RKO (cell line): ENCODE measurements at regions not wholly inside any gene's neighbourhood (a gene's known extent, or its start where the extent isn't known, plus 50 kb on each side); places are given as distances from the start of the nearest gene placed in this dataset.
A peak's percentile ranks its signal among the peaks of the same experiment; 100 is the strongest.

Experiments used
- DNase-seq: peaks from one replicate; pipeline ENCODE4 v3.0.0-alpha.2; 2016; ENCODE audit warnings: low spot score

DNA sequence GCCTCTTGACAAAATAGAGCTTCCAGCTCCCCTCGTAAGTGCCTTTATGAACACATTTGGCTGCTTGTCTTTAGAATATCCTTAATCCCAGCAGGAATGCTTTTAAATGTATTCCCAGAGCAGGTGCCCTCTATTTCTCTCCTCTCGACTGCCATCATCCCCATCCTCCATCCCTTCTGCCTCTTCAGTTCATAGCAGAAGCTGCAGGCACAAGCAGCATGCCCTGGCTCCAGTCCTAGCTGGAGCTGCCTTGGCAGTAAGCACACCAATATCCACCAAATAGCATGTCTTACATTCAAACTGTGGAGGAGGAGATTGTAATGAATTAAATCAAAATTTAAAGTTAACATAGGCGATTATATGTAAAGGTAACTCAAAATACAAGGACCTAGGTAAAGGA lies 891.3 kb upstream of the SLC39A10 start:
- DNase-seq, result no peak

DNA sequence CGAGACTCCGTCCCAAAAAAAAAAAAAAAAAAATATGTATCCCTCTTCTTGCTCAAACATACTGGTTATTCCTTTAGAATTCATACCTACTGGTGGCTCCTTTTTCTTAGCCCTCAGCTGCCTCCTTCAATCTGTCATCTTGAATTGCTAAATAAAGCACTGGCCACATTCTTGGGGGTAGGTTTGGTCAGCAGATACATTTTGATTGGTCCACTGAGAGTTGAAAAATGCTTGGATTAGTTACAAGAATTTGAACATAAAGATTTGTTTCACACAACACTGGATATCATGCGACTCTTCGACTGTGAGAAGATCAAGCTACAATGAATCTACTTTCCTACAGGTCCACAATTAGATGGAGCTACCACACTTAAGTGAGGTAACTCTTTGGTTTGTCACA lies 906.1 kb upstream of the SLC39A10 start:
- DNase-seq, result no peak

DNA sequence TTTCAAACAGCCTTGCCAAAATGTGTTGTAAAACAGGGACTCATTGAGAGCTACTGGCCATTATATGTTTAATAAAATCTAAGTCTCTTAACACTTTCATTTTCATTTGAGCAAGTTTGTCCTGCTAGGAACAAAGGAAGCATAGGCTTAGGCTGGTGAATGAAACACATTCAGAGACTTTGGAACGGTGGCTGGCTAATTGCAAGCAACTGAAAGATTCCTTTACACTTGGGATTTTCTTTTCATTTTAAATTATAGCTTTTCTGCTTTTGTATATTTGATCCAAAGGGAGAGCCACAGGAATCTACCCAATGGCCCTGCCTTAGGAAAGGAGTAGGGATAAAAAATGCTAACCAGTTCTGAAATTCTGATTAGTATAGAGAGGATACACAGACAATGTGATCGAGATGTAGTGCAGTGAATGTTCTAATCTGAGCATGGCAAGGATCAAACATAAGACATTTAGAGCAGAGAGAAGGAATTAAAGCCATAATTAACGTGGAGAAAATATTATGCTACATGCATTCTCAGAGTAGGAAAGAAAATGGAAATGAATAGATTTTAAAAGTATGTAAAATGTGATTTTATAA lies 911.4 kb upstream of the SLC39A10 start:
- DNase-seq, result no peak

DNA sequence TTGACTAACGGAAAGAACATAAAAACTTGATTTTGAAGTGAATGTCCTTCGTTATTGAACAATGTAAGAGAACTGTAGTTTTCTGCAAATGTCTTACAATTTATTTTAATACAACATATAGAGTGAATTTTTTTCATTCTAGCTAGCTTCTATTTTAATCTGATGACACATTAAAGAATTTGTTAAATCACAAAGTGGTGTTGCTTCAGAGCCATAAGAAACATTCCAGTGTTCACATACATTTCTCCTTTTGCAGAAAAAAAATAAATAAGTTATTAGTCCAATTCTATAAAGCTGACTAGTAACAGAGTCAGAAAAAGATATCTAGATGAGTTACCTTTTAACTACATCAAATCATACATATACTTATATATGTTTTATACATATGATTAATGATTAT lies 914.3 kb upstream of the SLC39A10 start:
- DNase-seq, result no peak

DNA sequence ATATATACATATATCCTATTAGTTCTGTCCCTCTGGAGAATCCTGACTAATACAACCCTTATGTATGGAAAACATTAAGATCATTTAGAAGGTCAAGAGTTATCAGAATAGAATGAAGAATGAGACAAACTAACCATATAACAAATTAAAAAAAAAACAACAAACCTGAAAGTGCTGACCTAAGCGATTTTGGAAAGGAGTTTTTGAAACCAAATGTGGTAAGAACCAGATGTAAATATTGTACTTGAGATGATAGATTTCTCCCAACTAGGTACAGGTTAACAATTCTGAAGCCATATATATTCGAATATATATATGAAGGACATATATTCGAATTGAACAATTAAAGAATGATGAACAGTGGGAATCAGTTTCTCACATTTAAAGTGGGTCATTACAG lies 917.8 kb upstream of the SLC39A10 start:
- no peak for DNase-seq

DNA sequence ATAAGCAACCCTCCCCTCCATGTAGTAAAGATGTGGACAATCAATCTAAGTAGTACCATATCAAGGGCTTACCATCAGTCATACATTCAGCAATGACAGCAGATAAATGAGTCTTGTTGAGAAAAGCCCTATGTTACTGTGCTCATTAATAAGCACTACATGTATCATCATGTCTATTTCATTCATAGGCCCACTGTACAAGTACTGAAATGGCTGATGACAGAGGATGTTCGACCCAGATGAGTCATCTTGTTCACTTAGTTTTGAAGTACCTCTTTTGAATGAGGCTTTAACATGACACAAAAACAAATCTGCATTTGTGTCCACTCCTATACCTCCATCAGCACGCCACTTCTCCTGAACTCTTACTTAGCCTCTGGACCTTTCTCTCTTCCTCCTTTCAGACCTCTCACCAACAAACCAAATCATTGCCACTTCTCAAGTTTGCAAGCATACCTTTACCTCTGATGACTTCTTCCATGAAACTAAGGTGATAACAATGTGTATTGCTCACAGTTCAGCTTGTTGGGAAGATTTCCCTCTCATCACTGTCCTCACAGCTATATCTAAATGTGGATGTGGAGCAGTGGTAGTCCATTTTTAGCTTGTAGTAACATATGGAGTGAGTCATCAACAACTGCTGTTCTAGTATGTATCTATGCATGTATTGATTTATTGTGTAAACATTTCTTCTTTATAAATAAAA lies 921.0 kb upstream of the SLC39A10 start:
- DNase-seq, result peak; percentile 34

DNA sequence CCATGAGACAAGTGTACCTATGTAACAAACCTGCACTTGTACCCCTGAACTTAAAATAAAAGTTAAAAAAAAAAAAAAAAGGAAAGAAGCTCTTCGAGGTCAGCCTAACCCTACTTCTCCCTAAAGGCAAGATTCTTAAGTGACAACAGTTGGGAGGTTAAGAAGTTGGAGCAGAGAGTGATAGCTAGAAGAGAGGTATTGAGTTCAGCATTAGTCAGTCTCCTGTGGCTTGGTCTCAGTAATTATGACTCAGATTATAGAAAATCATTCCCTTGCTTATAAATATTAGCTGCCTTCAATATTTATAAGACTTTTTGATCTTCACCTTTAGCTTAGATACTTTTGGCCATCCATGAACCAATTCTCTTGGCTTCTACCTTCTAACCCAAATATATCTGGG lies 926.8 kb upstream of the SLC39A10 start:
- peak; percentile 40 for DNase-seq

DNA sequence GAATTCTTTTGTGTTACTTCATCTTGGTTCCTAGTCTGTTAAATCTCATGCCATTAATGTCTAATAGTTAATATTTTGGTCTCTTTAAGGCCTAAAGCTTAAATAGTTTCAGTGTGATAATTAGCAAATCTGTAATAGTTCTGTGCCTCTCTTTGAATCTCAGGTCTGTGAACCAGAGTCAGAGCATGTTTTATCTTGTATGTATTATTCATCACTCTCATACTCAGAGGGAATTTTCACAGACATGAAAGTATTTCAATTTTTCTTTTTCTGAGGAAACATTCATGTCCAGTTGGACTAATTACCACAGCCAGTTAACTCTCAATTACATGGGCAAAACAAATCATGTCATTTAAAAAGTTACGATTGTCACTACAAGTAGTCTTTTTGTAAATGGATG lies 931.9 kb upstream of the SLC39A10 start:
- no peak for DNase-seq

DNA sequence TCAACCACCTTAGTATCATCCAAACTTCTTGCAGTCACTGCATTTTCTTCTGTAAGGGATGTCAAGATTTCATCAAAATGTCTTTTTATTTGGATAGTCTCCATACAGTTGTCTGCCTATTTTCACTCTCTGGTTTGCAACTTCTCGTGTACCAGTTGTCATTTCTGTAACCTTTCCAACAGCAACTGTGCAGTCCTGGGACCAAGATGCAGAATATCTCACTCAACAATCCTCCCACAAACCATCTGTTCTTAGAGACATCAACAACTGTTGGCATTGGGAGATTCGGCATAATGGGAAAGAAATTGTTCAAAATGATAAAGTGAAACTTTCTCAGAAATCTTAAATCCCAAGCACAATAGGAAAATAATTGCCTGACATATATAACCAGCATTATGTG lies 933.6 kb upstream of the SLC39A10 start:
- no peak for DNase-seq

DNA sequence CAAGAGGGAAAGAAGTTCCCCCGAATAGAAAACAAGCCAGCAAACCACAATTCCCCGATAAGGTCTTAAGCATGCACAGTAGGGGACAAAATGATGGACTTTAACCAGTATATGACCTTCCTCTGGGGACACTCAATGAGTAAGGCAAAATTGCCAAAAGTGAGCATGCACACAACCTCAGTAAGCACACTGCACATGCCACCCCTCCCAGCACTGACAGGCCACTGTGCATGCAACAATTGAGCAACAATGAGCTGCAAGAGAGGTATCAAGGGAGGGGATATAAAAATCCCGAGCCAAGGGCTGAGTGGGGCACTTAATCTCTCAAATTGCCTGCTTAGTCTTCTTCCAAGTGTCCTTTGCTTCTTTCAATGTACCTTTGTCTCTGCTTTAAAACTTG lies 935.8 kb upstream of the SLC39A10 start:
- no peak for DNase-seq

DNA sequence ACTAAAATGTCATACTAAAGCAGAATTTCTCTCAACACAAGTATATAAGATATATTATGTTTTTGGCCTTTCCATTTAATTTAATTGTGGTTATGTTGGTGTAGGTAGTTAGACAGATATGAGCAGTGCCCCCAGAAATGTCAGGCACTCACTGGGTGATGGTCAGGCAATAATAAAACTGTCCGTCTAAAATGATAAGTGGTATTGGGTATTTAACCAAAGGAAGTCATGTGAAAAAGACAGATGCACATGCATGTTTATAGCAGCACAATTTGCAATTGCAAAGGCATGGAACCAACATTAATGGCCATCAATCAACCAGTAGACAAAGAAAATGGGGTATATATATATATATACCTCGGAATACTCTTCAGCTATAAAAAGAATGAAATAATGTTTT lies 936.6 kb upstream of the SLC39A10 start:
- DNase-seq, result no peak

DNA sequence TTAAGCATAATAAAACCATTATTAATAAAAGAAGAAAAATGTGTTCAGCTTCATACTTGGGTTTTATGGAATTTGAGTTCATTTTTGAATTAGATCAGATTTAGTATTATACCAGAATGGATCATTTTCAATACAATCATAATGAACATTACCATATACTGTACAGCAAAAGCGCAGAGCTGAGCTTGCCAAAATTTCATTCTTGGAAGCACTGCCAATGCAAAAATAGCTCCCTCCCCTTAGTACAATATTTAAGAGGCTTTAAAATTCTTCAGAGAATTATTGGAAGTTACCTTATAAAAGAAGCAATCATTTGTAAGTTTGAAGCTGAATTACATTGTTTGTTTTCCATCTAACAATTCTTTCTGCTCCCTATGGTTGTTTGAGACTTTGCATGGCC lies 938.1 kb upstream of the SLC39A10 start:
- no peak for DNase-seq

DNA sequence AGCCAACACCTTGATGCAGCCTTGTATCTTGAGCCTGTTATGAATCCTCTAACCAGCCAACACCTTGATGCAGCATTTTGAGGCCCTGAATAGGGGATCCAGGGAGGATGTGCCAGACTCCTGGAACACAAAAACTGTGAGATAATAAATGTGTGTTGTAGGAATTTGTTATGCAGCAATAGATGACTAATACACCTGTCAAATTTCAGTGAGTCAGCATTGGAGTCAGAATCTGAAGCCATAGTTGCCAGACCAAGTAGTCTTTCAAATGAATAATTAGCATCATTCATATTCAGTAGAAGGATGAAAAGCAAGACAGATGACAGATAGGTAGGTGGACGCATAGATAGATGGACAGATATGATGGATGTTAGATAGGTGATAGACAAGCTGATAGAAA lies 942.5 kb upstream of the SLC39A10 start:
- peak; percentile 62 for DNase-seq

DNA sequence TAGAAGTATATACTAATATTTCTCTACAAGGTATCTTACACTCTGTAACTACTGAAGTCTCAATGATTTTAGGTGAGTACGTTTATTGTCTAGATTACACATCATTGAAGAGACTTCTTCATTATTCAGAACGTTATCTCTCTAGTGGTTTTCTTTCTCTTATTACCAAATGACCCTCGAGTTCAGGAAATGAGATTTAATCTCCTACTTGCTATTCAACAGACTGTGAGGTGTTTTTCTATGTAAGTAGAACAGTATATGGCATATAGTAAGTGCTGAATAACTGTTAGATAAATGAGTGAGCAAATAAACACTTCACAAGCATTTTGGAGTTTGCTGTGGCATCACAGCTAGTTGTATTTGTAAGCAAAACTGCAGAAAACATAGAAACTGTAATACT lies 947.2 kb upstream of the SLC39A10 start:
- no peak for DNase-seq

DNA sequence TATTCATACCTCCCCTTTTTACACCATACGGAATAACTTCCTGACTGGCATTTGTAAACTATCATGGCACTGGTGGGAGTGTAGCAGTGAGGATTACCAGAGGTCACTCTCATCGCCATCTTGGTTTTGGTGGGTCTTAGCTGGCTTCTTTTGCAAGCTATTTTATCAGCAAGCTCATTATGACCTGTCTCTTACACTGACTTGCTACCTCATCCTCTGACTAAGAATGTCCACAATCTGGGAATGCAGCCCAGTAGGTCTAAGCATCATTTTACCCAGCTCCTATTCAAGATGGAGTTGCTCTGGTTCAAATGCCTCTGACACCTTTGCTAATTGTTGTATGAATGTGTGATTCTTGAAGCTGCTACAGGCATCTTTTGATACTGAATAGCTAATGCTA lies 950.8 kb upstream of the SLC39A10 start:
- peak; percentile 55 for DNase-seq

DNA sequence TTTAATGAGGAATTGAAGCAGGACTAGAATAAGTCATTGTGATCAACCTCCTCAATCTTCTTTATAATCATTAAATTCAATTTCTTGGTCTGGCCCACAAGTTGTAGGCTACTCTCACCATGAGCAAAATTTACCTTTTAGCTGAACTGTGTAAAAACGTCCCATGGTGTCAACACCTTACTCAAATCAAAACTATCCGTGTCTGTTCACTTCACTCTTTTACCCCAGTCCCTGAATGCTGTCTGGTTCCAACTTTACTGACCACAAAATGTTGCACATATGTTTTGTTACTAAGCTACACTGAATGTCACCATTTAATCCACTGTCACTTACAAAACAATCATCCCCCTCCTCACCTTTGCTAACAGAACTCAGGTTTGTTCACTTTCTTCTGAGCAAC lies 951.6 kb upstream of the SLC39A10 start:
- DNase-seq, result no peak

DNA sequence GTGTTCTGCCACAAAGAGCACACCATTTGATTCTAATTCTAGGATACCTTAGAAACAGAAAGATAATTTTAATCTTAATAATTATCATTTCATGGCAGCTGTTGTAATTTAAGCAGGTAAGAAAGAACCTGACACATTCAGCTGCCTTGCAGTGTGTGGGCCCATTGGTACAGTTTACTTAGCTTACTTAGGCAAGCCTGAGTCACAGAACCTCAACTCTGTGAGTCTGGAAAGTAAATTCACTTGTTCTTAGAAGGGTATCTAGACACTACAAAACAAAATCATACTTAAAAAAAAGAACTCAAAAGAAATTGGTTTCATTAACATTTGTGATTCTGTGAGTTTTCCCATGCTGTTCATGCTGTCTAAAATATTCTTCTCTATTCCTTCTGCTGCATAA lies 956.3 kb upstream of the SLC39A10 start:
- DNase-seq, result no peak

DNA sequence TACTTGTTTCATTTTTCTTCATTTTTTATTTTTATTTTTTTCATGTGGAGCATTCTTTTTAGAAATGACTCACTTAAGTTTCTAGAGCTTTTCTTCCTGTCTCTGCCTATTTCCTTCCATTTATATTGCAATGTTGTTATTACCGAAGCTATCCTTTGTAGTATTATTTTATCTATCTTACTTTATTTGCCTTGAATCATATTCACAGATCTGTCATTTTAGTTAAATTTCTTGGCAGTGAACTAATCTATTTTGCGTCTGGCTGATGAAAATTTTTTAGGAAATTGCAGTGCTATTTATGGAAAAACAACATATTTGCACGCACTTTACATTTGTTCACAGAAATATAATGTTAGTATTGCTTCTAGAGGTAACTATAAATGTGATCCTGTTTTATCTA lies 956.9 kb upstream of the SLC39A10 start:
- no peak for DNase-seq

DNA sequence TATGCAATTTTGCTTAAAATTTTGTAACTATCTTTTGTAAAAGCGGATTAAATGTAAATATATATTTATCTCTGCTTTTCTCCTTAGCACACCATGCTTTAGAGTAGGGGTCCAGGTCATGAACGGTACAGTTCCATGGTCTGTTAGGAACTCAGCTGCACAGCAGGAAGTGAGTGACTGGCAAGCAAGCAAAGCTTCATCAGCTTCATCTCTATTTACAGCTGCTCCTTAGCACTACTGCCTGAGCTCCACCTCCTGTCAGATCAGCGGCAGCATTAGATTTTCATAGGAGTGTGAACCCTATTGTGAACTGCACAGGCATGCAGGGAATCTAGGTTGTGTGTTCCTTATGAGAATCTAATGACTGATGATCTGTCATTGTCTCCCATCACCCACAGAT lies 959.0 kb upstream of the SLC39A10 start:
- no peak for DNase-seq

DNA sequence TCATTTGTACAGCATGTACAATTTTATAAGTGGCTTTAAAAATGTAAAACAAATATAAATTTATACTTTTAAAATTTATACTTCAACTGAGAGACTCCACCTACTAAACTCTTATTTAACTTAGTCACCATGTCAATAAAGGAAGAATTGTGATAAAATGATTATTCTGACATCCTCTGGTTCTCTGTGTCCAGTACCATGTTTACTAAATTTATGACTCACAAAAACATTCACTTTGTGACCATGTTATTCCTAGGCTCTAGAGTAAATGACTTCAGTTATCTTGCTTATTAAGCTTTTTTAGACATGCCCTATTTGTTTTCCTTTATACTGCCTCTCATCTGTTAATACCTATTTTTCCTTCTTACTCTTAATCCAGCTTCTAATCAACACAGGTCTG lies 959.6 kb upstream of the SLC39A10 start:
- no peak for DNase-seq

DNA sequence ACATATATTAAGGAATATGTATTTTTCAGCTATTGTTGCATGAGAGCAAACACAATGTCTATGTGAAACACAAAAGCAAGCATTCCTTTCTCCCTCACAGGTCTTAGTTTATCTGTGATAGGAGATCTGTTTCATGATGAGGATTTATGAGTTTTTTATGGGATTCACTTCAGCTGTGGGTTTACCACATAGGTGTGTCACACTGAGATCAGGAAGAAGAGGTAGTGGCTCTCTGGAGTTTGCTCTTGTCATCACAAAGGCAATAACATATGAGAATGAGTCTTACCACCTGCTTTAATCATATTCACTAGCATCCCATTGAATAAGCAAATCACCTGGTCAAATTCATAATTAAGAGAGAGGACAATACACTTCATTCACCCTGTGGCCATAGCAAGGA lies 960.3 kb upstream of the SLC39A10 start:
- DNase-seq, result no peak

DNA sequence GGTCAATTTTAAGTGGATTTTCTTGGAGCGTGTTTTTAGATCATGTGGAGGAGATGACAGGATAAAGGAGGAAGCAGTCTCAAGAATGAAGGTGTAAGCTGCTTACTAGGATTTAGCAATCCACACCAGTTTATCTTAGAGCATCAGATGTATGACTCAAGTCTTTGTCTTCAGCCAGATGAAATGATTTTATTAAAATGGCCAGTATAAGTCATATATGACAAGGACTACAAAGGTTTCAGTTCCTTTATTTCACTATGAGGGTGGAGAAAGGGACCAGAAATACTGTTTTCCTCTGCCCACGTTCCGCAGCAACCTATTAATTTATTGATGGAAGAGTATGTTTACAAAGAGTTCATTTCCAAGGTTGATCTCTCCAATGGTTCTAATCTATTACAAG lies 970.5 kb upstream of the SLC39A10 start:
- no peak for DNase-seq

DNA sequence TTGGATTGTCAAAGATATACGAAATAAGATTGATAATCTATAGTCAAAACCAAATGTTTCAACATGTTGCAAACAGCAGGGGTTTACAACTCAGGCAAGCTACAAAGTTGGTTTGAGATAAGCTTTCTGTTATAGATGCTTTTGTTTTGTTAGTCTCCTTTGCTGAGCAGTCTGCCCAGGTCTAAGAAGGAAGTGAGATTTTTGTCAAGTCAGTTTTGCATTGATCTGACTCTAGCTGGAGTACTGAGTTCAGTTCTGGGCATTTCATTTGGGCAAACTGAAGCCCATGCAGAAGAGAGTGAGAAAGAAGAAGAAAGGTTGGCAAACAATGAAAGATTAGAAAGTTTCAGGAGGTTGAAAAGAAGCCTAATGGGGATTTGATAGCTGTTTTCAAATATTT lies 983.0 kb upstream of the SLC39A10 start:
- no peak for DNase-seq

DNA sequence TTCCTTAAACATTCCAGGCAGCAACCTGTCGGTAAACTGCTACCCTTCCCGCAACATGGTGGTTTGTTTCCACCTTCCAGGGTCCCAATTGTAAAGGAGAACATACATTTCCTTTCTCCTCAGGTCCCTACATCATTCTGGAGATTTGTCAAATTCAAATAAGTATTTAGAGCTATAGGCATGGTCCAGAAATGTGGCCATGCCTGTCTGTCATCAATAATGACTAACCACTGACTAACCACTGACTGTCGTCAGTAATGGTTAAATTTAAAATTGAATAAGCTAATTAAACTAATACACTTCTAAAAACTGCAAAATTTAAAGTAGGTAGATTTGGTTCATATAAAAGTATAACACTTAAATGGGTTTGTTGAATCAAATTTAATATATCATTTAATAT lies 984.0 kb upstream of the SLC39A10 start:
- DNase-seq, result peak; percentile 32
